Endothelial cell of umbilical vein (primary cell): ENCODE measurements at regions not wholly inside any gene's neighbourhood (a gene's known extent, or its start where the extent isn't known, plus 50 kb on each side); places are given as distances from the start of the nearest gene placed in this dataset.
A peak's percentile ranks its signal among the peaks of the same experiment; 100 is the strongest.

Source experiments
- BruUV-seq: library from RNA; stranded (reverse); fragments of 400-500 nt; replicated peaks from 2 replicates; lab custom pipeline; 2021; lab: Mats Ljungman, UMichigan
- CTCF ChIA-PET: fragments of 300-600, 350-600 bp; sonication (Branson Sonifier 250); formaldehyde crosslinking; loops from one replicate; lab custom pipeline; 2021; ENCODE audit warnings: antibody characterized with exemption, inconsistent platforms; lab: Charles Lee
- POLR2A ChIA-PET: fragments of 300-600, 350-600 bp; sonication (Branson Sonifier 250); formaldehyde crosslinking; loops from one replicate; lab custom pipeline; 2021; ENCODE audit warnings: antibody characterized with exemption, inconsistent platforms; lab: Charles Lee
- DNase-seq: peaks from one replicate; pipeline ENCODE4 v3.0.0-alpha.2; 2011; ENCODE audit warnings: low read depth, low spot score
- FAIRE-seq: peaks from 2 replicates; lab custom pipeline; 2011; peaks lifted over from hg19 to GRCh38; lab: Jason Lieb, UNC
- H2AFZ ChIP-seq: 2 replicates; pipeline ENCODE4 v1.6.0; 2012; ENCODE audit warnings: low read depth, low read length, control low read depth, inconsistent platforms
- H3K27ac ChIP-seq: 2 replicates; pipeline ENCODE4 v1.5.1; 2011; ENCODE audit warnings: low read depth, mild to moderate bottlenecking, control low read depth, low read length, moderate library complexity; ENCODE audit not compliant: insufficient read depth
- H3K27me3 ChIP-seq, 2 experiments: 2 replicates each; pipeline versions ENCODE4 v1.6.0 to v1.6.1; 2011; ENCODE audit warnings: low read length in 2 of 2, mixed read lengths in 1 of 2; ENCODE audit not compliant: control insufficient read depth in 2 of 2, insufficient read depth in 2 of 2
- H3K36me3 ChIP-seq, 2 experiments: 2 replicates in 1 of 2; 3 replicates in 1 of 2; pipeline ENCODE4 v1.5.1; 2011; ENCODE audit warnings: low read length in 2 of 2, mild to moderate bottlenecking in 1 of 2, moderate library complexity in 1 of 2; ENCODE audit not compliant: control insufficient read depth in 2 of 2, insufficient read depth in 2 of 2; ENCODE audit errors: extremely low read depth in 1 of 2
- H3K4me1 ChIP-seq: 3 replicates; pipeline ENCODE4 v1.5.1; 2011; ENCODE audit warnings: mild to moderate bottlenecking, low read length; ENCODE audit not compliant: control insufficient read depth, insufficient read depth; ENCODE audit errors: extremely low read depth
- H3K4me2 ChIP-seq: 2 replicates; pipeline ENCODE4 v1.6.1; 2011; ENCODE audit warnings: low read length, control low read depth, mixed read lengths; ENCODE audit not compliant: insufficient read depth
- H3K4me3 ChIP-seq, 3 experiments: fragments of 200-600 bp in 1 of 3; sonication (generic), shearing (Covaris generic) in 1 of 3; replicated peaks in 1 of 3; 2 replicates each; pipeline ENCODE4 v1.5.1; 2011 to 2016; ENCODE audit warnings: control low read depth in 3 of 3, low read length in 3 of 3, mild to moderate bottlenecking in 2 of 3, inconsistent platforms in 1 of 3, low read depth in 1 of 3, moderate library complexity in 1 of 3; ENCODE audit not compliant: insufficient read depth in 1 of 3
- H3K79me2 ChIP-seq: 2 replicates; pipeline ENCODE4 v1.6.0; 2012; ENCODE audit warnings: low read length, inconsistent platforms; ENCODE audit not compliant: control insufficient read depth, insufficient read depth
- H3K9ac ChIP-seq: replicated peaks from 2 replicates; pipeline ENCODE3; 2011; ENCODE audit warnings: low read length, control low read depth; ENCODE audit not compliant: insufficient read depth; ENCODE audit errors: extremely low read depth
- H3K9me1 ChIP-seq: replicated peaks from 3 replicates; pipeline ENCODE4 v1.6.0; 2011; ENCODE audit warnings: mild to moderate bottlenecking, low read length; ENCODE audit not compliant: control insufficient read depth, insufficient read depth; ENCODE audit errors: extremely low read depth
- H3K9me3 ChIP-seq: replicated peaks from 2 replicates; pipeline ENCODE4 v1.5.1; 2012; ENCODE audit warnings: low read length, inconsistent platforms; ENCODE audit not compliant: control insufficient read depth, insufficient read depth
- H4K20me1 ChIP-seq: replicated peaks from 2 replicates; pipeline ENCODE3; 2011; ENCODE audit warnings: mild to moderate bottlenecking, low read length; ENCODE audit not compliant: control insufficient read depth, insufficient read depth; ENCODE audit errors: extremely low read depth
- CTCF ChIP-seq, 2 donors: IDR thresholded peaks; 1 replicate in 1 of 2; 2 replicates in 1 of 2; pipeline ENCODE4 v1.5.1; 2011; ENCODE audit warnings: low read length in 2 of 2, mild to moderate bottlenecking in 2 of 2, moderate library complexity in 2 of 2, control low read depth in 1 of 2, inconsistent platforms in 1 of 2, low read depth in 1 of 2; ENCODE audit not compliant: insufficient read depth in 1 of 2; ENCODE audit errors: extremely low read depth in 1 of 2
- EZH2 ChIP-seq: IDR thresholded peaks from 2 replicates; pipeline ENCODE4 v1.6.1; 2012; ENCODE audit warnings: borderline replicate concordance, low read depth, mild to moderate bottlenecking, moderate library complexity, low read length, inconsistent platforms; ENCODE audit not compliant: severe bottlenecking
- FOS ChIP-seq: IDR thresholded peaks from 2 replicates; pipeline ENCODE4 v1.6.1; 2011; ENCODE audit warnings: mild to moderate bottlenecking, low read length, moderate library complexity, borderline replicate concordance; ENCODE audit not compliant: insufficient read depth
- GATA2 ChIP-seq: IDR thresholded peaks from 2 replicates; pipeline ENCODE4 v1.7.0; 2011; ENCODE audit warnings: low read depth, mild to moderate bottlenecking, moderate library complexity, mixed read lengths, low read length; ENCODE audit not compliant: insufficient read length, insufficient read depth
- JUN ChIP-seq: IDR thresholded peaks from 2 replicates; pipeline ENCODE4 v1.6.1; 2011; ENCODE audit warnings: borderline replicate concordance, low read depth; ENCODE audit not compliant: insufficient read length, insufficient read depth
- MAX ChIP-seq: IDR thresholded peaks from 2 replicates; pipeline ENCODE4 v1.6.1; 2011; ENCODE audit not compliant: insufficient read depth, insufficient read length
- MYC ChIP-seq: IDR thresholded peaks from one replicate; pipeline ENCODE4 v1.6.1; 2011; ENCODE audit warnings: mild to moderate bottlenecking, low read depth, low read length
- POLR2A ChIP-seq: IDR thresholded peaks from 2 replicates; pipeline ENCODE4 v1.6.1; 2012; ENCODE audit warnings: low read depth, mild to moderate bottlenecking, control low read depth, low read length
- POLR2AphosphoS5 ChIP-seq: IDR thresholded peaks from 2 replicates; pipeline ENCODE4 v1.6.1; 2012; ENCODE audit warnings: low read depth, mild to moderate bottlenecking, control low read depth, low read length, moderate library complexity; ENCODE audit not compliant: insufficient read depth
- dilution Hi-C: fragments of 300-500 bp; cut with MboI; formaldehyde crosslinking; loops from one replicate; pipeline ENCODE4 v1.15.0; 2019; ENCODE audit warnings: low sequenced_read_pairs; ENCODE audit not compliant: extremely low pct_ligation_motif_present
- intact Hi-C: fragments of 100-400 bp; cut with micrococcal nuclease; formaldehyde crosslinking; loops from one replicate; pipeline ENCODE4 v1.10.0; 2022

- TF ChIP-seq EZH2: no peak
- no peak for TF ChIP-seq GATA2
- TF ChIP-seq POLR2A: no peak
- no peak for TF ChIP-seq POLR2AphosphoS5
- TF ChIP-seq MAX: no peak
- TF ChIP-seq FOS: no peak
- TF ChIP-seq MYC: no peak
- no peak for TF ChIP-seq JUN
- no peak for TF ChIP-seq CTCF (IDR thresholded peaks at IDR 0.05; ENCODE audit: extremely low read depth in 1 of 2, insufficient read depth in 1 of 2, low read depth in 1 of 2, low read length in 2 of 2)
- H3K9me3 ChIP-seq: no peaks in the 10 kb centered on the region
- dilution Hi-C loops: no loop called here
- H3K9ac ChIP-seq: no peak overlapping the region
- no peaks in the 10 kb centered on the region for H4K20me1 ChIP-seq
- no peak overlapping the region for H3K4me3 ChIP-seq
- no peak overlapping the region for H3K27ac ChIP-seq
- no TSS peak for BruUV-seq
- no peak overlapping the region for H3K4me2 ChIP-seq
- no peaks in the 10 kb centered on the region for H3K36me3 ChIP-seq
- peaks cover 20% of the 10 kb centered on the region for H3K4me1 ChIP-seq
- intact Hi-C loops: no loop called here
- no peaks in the 10 kb centered on the region for H3K9me1 ChIP-seq
- FAIRE-seq (no peak), DNase-seq (no peak)
- H3K79me2 ChIP-seq: no peaks in the 10 kb centered on the region
- CTCF ChIA-PET: no interaction called here
- peak overlapping the region; percentile 53 for H2AFZ ChIP-seq
- no peaks in the 10 kb centered on the region for H3K27me3 ChIP-seq
- POLR2A ChIA-PET: no interaction called here
Observed at GRCh38 chr3:171526146-171526545, 65.9 kb upstream of the TNIK start.
